ENCODE measurements at regions not wholly inside any gene's neighbourhood (a gene's known extent, or its start where the extent isn't known, plus 50 kb on each side); places are given as distances from the start of the nearest gene placed in this dataset.
A peak's percentile ranks its signal among the peaks of the same experiment; 100 is the strongest.

GRCh38 chr2:111665011-111665410 lies 219.0 kb downstream of the ANAPC1 start:
- POLR2A ChIA-PET (ENCODE audit: partially characterized antibody) = no interaction called here

More at GRCh38 chr2:111665011-111665410, 219.0 kb downstream of the ANAPC1 start:
- Histone ChIP-seq H3K4ac (replicated peaks; ENCODE audit: insufficient read length, low read depth, low read length) (no peak overlapping the region), H3K18ac (ENCODE audit: extremely low read depth, low read length) (no peak overlapping the region), H3K79me2 (ENCODE audit: control insufficient read depth in 1 of 2, insufficient read depth in 2 of 2, low read length in 2 of 2) (no peaks in the 10 kb centered on the region), H3K4me2 (ENCODE audit: insufficient read depth in 1 of 2, low read depth in 2 of 2, low read length in 2 of 2) (no peak overlapping the region), H2BK120ac (replicated peaks; ENCODE audit: low read depth, low read length) (no peak overlapping the region), H3K23ac (ENCODE audit: insufficient read length) (no peak overlapping the region), H3K27me3 (replicated peaks in 1 of 4; ENCODE audit: control insufficient read depth in 3 of 4, extremely low read depth in 1 of 4, insufficient read depth in 3 of 4, low read length in 3 of 4) (no peaks in the 10 kb centered on the region), H4K91ac (replicated peaks; ENCODE audit: insufficient read length, low read length) (no peak overlapping the region), H3K79me1 (ENCODE audit: low read depth, low read length) (no peaks in the 10 kb centered on the region), H3K4me3 (ENCODE audit: extremely low read depth in 1 of 4, insufficient read depth in 2 of 4, low read depth in 3 of 4, low read length in 4 of 4) (no peak overlapping the region), H4K20me1 (replicated peaks in 1 of 2; ENCODE audit: control insufficient read depth in 1 of 2, insufficient read depth in 2 of 2, low read length in 2 of 2) (no peaks in the 10 kb centered on the region), H4K5ac (ENCODE audit: insufficient read length, low read depth, low read length) (no peak overlapping the region), H3K4me1 (replicated peaks in 1 of 4; ENCODE audit: control insufficient read depth in 3 of 4, insufficient read depth in 4 of 4, low read length in 3 of 4) (peaks cover 0 to under 1% (median 0%) of the 10 kb centered on the region in 4 experiments; a peak in 1 of 7 replicates), H3K56ac (replicated peaks; ENCODE audit: insufficient read length, low read depth, low read length) (no peak overlapping the region), H2AK5ac (ENCODE audit: low read depth, low read length) (no peak overlapping the region), H2AFZ (ENCODE audit: low read length) (no peak overlapping the region), H3K36me3 (ENCODE audit: control insufficient read depth in 2 of 4, insufficient read depth in 4 of 4, low read length in 3 of 4) (no peaks in the 10 kb centered on the region), H3K14ac (ENCODE audit: insufficient read length) (no peak overlapping the region), H2BK12ac (ENCODE audit: low read depth, low read length) (no peak overlapping the region), H2BK15ac (ENCODE audit: low read length) (no peak overlapping the region), H3K27ac (ENCODE audit: low read depth, low read length) (no peak overlapping the region), H2BK5ac (ENCODE audit: low read depth, low read length) (no peak overlapping the region), H3K9me3 (ENCODE audit: insufficient read depth in 2 of 2, low read depth in 1 of 2, low read length in 1 of 2) (peaks cover 9 to 11% of the 10 kb centered on the region in 2 experiments; a peak in 3 of 4 replicates), H3K23me2 (ENCODE audit: low read depth, low read length) (peaks cover 5% of the 10 kb centered on the region; the same call in 1 of the 2 replicates), H4K8ac (ENCODE audit: extremely low read depth, insufficient read depth, low read length) (no peak overlapping the region), H3K9ac (replicated peaks in 1 of 4; ENCODE audit: extremely low read depth in 1 of 4, low read depth in 3 of 4, low read length in 3 of 4) (no peak overlapping the region), H2BK20ac (ENCODE audit: low read length) (no peak overlapping the region)
- 83% methylated on average over 7 of the region's 7 CpGs; no CpG with 5 or more reads in 1 of the 2 experiments for WGBS, 2 experiments (ENCODE audit: extremely low coverage in 1 of 2, insufficient coverage in 1 of 2, insufficient read length in 1 of 2, insufficient replicate concordance in 2 of 2, low coverage in 1 of 2, low lambda C conversion rate in 2 of 2, missing lambda C conversion rate in 1 of 2)
- DNase-seq (ENCODE audit: low read depth in 1 of 2, low spot score in 2 of 2) (peak in 1 of 2 experiments; percentile 14), FAIRE-seq (no peak)
- no peak for TF ChIP-seq SIX5 (IDR thresholded peaks at IDR 0.05; ENCODE audit: low read depth, low read length)
- TF ChIP-seq ASH2L (IDR thresholded peaks at IDR 0.05; ENCODE audit: low read length) = no peak
- no peak for TF ChIP-seq HDAC6 (IDR thresholded peaks at IDR 0.05; ENCODE audit: low read depth, low read length)
- TF ChIP-seq ATF3 (IDR thresholded peaks at IDR 0.05; ENCODE audit: insufficient read depth, low read depth, low read length) = no peak
- no peak for TF ChIP-seq MAX (IDR thresholded peaks at IDR 0.05)
- TF ChIP-seq EGR1 (IDR thresholded peaks at IDR 0.05; ENCODE audit: borderline replicate concordance, low read depth, low read length) = no peak
- no peak for TF ChIP-seq POLR2A (IDR thresholded peaks at IDR 0.05; ENCODE audit: control extremely low read depth in 1 of 2, low read depth in 2 of 2, low read length in 2 of 2)
- TF ChIP-seq FOSL1 (IDR thresholded peaks at IDR 0.05; ENCODE audit: insufficient read depth, low read depth, low read length) = no peak
- no peak for TF ChIP-seq BCL11A (IDR thresholded peaks at IDR 0.05; ENCODE audit: low read depth in 2 of 2, low read length in 2 of 2)
- CTCF ChIA-PET (ENCODE audit: partially characterized antibody) = no interaction called here

Data from H1 (cell line).